ENCODE measurements at regions not wholly inside any gene's neighbourhood (a gene's known extent, or its start where the extent isn't known, plus 50 kb on each side); places are given as distances from the start of the nearest gene placed in this dataset.

DNA sequence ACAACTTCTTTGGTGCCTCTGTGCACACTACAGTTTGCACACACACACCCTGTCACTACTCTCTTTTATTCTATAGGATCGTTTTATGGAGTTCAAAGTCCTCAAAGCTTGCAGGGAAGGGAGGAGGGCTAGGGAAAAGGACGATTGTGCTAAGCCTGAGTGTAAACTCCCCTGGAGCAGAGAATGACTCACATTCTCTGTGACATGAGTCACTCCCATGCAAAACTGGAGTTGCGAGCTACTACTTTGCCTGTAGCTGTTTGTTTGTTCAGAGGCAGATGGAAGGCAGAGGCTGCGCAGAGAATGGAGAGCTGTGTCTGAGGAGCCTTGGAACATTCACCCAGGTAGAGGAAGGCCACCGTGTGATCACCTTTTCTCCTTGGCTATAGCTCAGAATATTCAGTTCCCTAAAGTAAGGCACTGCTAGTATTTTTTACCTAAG lies 80.5 kb upstream of the MBNL2 start:
- TF ChIP-seq, protein P1, sequence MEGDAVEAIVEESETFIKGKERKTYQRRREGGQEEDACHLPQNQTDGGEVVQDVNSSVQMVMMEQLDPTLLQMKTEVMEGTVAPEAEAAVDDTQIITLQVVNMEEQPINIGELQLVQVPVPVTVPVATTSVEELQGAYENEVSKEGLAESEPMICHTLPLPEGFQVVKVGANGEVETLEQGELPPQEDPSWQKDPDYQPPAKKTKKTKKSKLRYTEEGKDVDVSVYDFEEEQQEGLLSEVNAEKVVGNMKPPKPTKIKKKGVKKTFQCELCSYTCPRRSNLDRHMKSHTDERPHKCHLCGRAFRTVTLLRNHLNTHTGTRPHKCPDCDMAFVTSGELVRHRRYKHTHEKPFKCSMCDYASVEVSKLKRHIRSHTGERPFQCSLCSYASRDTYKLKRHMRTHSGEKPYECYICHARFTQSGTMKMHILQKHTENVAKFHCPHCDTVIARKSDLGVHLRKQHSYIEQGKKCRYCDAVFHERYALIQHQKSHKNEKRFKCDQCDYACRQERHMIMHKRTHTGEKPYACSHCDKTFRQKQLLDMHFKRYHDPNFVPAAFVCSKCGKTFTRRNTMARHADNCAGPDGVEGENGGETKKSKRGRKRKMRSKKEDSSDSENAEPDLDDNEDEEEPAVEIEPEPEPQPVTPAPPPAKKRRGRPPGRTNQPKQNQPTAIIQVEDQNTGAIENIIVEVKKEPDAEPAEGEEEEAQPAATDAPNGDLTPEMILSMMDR (IDR thresholded peaks at IDR 0.05) = no peak
- peak in 1 of 4 donors; percentile 20 for TF ChIP-seq POLR2A (IDR thresholded peaks at IDR 0.05)
